ENCODE measurements at regions not wholly inside any gene's neighbourhood (a gene's known extent, or its start where the extent isn't known, plus 50 kb on each side); places are given as distances from the start of the nearest gene placed in this dataset.
"Not testable (repeated sequence)": the region's sequence is repeated elsewhere in the genome, so short reads cannot be mapped to it uniquely, and the experiment has no call there.

DNA sequence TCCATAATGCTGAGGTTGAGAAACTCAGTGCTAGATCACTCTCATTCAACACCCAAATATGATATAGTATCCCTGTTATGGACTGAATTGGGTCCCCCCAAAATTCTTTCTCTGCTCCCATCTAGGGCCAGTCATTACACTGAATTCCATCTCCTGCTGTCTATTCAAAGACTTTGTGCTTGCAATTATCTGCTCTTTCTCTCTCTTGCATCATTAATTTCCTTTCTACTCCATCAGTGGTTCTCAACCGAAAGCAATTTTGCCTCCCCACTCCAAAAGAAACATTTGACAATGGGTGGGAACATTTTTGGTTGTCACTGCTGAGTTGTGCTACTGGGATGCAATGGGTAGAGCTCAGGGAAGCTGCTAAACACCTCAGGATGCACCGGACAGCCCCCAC is 271.5 kb upstream of the CDYL start:
- DNase-seq (ENCODE audit: low spot score), result no peak

DNA sequence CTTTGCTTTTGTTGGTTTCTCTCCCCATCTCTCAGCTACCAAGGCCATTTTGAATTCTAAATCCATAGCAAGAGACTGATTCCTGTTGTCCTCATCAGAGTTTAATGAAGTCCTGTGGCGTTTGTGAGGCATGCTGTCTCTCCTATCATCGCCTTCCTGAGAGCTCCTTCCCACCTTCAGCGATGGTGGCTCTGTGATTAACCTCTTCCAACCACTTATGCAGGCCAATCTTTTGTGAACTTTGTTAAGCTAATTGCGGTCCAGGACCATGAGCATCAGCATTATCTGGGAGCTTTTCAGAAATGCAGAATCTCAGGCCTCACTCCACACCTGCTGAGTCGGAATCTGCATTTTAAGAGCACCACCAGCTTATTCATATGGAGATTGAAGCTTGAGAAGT is 272.5 kb upstream of the CDYL start:
- no peak for DNase-seq (ENCODE audit: low spot score)

DNA sequence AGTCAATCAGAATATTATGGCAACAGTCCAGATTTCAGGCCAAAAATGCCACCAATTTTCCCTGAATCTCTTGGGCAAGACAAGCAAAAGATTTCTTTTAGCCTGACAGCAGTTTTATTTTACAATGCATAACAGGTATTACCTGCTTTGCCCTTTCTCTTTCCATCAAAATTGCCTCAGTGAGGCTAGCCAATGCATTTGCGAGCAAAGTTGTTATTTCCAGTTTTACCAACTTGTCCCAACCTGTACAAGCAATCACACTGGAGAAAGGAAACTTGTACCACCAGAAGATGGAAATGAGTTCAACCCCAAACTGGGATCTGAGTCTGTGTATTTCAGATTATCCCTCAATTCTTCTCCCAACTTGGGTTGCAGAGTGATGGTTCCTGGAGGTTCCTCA is 279.9 kb upstream of the CDYL start:
- no peak for DNase-seq (ENCODE audit: low spot score)

DNA sequence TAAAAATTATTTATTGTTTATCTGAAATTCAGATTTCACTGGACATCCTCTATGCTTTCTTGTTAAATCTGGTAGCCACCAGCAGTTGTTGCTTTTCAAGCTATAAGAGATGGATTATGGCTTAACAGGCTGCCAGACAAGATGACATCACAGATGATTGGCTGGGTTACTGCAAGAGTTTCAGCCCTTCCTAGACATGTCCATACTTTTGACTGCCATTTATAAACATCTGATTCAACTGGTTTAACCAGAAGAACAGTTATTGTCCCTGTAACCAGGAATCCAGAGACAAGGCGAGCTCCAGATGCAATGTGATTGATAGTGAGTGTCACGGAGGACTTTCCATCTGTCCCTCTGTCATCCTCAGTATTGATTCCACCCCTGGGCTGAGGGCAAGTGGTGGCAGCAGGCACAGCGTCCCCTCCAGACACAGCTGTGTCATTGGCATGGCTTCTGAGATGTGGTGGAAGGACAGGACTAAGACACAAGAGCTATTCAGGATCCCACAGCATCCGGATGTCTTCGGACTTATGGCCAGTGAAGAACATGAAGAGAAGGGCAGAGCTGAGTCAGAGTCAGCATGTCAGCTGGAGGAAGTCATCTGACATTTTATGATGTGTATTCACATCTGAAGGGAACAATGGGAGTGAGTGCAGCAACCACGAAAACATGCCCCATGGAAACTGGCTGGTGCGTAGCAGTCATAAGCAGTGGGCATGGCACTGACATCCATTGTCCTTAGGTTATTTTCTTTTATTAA is 284.5 kb upstream of the CDYL start:
- no peak for DNase-seq (ENCODE audit: low spot score)

DNA sequence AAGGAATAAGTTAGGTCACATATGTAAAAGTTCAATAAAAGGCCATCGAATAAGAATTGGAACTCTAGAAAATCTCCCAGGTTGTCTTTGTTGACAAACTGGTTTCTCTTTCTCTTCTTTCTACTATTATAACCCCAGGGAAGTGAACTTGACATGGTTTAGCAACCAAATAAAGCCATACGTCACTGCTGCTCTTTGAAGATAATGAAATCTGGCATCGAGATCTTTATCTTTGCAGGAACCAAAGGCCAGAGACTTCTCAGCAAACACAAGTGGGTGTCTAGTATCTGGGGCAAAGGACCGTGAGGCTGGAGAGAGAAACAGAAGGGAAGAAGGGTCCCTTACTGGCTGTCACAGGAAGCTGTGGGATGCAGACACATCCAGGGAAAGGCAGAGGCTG is 286.7 kb upstream of the CDYL start:
- DNase-seq (ENCODE audit: low spot score), result peak; percentile 24

DNA sequence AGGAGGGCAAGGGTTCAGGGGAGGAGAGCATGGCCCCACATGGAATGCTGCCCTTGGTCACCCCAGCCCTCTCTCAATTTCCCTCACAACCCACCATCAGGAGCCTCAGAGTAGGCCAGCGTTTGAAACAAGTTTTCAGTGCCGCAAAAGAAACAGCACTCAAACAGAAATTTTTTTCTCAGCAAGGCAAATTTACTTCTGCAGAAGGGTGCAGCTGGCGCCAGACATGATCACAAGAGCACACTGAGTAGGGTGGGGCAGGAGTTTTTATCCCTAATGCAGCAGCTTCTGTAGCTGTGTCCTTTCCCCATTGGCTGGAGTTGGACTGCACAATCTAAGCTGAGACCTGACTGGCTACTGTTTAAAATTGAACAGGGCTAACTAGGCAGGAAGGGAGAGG is 287.8 kb upstream of the CDYL start:
- DNase-seq (ENCODE audit: low spot score), result no peak

DNA sequence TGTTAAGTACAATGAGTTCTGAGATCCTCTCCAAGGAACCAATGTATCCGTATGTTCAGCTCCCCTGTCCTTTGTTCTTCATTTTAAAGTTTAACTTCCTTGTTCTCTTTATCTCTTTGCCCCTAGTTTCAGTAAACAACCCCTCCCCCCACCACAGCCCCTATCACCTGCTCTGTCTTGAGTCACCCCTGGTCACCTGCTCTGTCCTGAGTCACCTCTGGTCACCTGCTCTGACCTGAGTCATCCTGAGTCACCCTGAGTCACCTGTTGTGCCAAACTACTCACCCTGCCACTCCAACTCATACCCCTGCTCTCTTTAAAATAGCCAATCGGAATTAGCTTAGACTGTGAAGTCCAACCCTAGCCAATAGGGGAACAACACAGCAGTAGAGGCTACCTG is 288.7 kb upstream of the CDYL start:
- no peak for DNase-seq (ENCODE audit: low spot score)

DNA sequence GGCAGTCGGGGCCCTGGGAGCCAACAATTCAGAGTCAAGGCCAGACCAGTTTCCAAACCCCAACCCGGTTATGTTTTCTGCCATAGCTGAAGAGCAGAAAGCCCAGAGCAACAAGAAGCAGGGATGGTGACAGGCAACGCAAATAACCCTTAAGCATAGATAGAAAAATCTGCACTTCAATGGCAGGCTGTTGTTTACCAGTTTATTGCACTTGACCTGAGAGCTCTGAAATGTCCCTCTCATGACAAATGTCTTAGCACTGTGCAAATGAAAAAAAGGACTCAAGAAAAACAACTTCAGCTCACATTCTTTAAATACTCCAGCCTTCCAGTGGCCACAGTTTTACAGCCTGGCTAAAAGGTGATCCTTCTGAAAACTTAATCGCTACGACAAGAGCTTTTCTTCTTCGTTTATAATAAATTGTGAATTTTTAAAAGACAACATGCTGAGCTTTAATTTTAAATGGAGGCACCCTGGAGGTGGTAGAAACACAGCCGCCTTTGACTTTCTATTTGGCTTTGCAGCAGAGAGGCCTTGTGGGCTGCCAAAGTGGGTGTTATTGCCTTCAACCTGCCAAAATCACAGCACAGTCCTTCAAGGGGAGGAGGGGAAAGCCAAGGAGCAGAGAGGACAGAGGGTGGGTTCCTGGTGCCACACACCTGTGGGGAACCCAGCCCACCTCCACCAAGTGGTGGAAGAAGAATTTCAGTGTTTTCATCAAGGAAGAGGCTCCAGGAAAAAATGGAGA is 289.5 kb upstream of the CDYL start:
- DNase-seq (ENCODE audit: low spot score), result no peak

DNA sequence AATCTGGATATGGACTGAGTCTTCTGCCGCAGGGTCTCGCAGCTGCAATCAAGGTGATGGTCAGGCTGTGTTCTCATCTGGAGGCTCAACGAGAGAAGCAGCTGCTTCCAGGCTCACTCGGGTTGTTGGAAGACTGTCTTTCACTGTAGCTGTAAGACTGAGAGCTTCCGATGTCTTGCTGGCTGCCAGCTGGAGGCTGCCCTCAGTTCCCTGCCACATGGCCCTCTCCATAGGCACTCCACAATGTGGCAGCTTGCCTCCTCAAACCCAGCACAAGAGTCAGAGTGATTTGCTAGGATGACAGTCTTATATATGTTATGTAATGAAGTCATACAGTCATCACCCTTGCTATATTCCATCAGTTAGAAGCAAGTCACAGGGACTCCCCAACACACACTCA is 290.5 kb upstream of the CDYL start:
- no peak for DNase-seq (ENCODE audit: low spot score)

DNA sequence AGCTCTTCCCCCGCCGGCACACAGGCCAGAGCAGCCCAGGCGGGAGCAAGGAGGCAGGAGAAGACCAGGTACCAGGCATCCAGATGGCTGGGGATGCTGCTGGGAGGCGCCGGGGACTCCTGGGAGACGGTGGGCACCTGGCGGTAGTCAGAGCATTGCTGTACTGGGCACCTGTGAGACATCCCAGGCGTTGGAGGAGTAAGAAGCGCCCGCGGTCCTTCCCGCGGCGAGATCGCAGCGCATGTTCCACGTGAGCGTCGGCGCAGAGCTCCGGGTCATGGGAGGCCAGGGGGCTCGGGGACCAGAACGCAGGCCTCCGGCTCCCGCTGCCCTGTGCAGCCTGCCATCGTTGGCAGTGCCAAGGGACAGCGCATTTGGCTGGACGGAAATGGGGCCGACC is 293.7 kb upstream of the CDYL start:
- no peak for DNase-seq (ENCODE audit: low spot score)

DNA sequence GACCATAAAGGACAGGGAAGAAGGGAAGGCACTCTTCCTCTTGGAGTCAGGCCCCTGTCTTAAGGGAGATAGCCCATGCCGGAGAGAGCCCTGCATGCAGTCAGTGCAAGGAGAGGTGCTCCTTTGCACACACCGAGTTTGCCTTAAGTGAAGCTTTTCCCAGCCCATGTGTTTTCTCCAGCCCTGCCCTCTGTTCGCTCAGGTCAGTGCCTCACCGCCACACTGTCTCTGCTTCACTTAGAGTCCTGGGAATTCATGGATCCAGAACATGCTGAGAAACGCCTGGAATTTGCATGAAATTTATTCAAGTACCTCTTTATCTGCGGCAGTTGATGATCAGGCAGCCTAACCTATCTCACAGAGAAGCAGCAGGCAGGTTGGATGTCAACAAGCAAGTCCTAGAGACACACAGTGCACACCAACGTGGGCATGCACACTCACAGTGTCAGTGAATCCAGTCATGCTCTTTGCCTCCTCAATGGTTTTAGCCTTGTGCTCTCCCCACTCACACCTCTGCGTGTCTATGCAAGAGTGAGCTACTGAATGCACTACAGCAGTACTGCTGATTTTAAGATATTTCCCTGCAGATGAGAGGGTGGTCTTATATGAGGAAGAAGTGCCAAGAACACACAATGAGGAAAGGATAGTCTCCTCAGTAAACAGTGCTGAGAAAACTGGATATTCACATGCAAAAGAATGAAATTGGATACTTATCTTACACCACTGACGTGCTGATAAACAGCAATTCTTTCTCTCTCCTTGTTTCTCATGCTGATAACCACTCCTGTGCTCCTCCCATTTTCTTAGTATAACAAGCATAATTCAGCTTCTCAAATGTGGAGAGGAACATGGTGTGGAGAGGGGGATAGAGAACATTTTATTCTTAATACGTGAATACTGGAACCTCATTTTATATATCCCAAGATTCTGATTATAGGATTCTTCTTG is 295.1 kb upstream of the CDYL start:
- no peak for DNase-seq (ENCODE audit: low spot score)

DNA sequence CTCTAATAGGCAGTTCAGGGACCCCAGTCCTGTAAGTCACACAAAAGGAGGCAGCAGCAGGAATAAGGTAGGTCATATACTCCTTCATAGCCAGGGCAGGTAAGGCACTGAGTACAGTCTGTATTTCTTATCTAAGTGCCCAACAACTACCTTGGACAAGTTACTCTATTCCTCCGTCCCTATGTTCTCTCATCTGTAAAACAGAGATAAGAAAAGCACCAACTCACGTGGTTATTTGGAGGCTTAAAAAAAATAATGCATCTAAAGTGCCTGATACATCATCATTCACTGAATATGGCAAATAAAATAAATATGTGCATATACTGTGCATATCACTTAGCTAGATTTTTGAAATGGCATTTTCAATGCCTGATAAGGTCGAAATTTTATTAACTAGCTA is 298.1 kb upstream of the CDYL start:
- no peak for DNase-seq (ENCODE audit: low spot score)

DNA sequence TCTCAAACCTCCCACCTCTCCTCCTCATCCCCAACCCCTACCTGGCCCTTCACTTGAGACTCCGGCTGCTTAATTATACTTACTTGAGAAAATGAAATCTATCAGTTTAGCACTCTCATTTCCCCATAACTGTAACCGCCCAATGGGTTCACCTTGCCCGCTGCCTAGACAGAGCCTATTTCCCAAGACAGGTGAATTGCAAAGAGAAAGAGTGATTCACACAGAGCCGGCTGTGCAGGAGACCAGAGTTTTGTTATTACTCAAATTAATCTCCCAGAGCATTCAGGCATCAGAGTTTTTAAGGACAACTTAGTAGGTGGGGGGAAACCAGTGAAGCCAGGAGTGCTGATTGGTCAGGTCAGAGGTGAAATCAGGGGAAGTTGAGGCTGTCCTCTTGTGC is 301.4 kb upstream of the CDYL start:
- DNase-seq (ENCODE audit: low spot score), result no peak

DNA sequence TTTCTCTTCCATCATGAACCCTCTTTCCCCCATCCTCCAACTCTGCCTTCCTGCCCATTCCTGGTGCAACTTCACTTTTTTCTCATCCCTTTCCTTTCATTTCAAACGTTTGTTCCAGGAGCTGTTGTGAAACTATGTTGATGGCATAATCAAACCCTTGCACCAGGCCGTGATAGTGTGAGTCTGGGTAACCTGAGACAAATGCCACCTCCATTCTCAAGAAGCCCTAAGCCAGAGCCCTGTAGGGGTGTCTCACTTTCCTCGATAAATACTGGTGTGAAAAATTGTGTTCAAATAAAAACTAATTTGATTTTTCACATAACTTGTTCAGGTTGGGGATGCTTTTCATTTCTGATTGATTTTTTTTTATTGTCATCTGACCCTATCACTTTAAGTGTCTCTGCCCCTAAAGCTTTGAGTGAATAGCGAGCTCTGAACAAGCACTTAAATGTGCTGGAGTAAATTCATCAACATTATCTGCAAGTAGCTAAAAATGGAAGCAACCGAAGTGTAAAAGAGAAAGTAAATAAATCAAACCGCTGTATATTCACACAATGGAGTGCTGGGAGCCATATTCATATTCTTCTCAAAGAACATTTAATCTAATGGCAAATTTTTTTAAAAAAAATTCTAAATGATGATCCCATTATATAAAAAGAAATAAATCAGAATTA is 303.1 kb upstream of the CDYL start:
- no peak for DNase-seq (ENCODE audit: low spot score)

DNA sequence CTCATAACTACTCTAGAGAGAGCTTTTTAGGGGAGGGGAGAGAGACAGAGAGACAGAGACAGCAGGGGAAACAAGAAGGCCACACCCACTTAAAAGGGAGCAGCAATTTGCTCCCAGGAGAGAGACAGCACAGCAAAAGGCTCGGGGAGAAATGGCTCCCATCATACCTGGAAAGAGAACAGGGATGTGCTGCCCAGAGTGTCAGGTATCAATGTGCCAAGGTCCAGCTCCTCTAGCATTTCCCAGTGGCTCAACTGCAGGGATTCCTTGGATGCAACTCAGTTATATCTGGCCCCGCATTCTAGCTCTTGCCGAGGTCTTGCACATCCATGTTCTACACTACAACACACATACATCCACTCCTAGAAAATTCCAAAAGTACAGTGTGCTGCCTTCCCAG is 304.0 kb upstream of the CDYL start:
- DNase-seq (ENCODE audit: low spot score), result no peak

DNA sequence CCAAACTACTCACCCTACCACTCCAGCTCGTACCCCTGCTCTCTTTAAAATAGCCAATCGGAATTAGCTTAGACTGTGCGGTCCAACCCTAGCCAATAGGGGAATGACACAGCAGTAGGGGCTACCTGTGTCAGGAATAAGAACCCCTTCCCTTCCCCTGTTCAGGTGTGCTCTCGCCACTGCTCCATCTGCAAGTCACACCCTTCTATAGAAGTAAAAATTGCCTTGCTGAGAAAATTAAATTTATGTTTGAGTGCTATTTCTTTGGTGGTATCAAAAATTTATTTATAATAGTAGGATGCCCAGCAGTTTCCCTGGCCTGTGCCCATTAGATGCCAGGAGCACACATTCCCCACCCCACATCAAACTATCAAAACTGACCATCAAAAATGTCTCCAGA is 304.7 kb upstream of the CDYL start:
- not testable (repeated sequence) for DNase-seq (ENCODE audit: low spot score)

DNA sequence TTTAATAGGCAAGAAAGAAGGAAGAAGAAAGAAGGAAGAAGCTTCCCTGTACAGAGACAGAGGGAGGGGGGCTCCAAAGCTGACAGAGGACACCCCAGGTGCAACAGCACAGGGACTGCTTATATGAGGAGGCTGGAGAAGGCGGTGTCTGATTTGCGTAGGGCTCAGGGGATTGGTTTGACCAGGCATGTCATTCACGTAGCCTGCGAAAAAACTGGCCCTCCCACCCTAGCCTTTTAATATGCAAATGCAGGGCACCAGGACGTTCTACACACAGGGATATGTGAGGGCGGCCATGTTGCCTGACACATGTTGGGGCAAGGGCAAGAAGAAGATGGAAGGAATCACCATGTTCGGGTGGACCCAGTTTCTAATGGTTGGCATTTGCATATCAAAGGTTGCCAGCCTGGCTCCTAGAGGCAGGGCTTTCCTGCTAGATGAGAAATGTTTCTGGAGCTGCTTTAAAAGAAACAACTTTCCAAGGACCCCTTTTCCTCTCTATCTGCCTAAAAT is 305.4 kb upstream of the CDYL start:
- DNase-seq (ENCODE audit: low spot score), result no peak

DNA sequence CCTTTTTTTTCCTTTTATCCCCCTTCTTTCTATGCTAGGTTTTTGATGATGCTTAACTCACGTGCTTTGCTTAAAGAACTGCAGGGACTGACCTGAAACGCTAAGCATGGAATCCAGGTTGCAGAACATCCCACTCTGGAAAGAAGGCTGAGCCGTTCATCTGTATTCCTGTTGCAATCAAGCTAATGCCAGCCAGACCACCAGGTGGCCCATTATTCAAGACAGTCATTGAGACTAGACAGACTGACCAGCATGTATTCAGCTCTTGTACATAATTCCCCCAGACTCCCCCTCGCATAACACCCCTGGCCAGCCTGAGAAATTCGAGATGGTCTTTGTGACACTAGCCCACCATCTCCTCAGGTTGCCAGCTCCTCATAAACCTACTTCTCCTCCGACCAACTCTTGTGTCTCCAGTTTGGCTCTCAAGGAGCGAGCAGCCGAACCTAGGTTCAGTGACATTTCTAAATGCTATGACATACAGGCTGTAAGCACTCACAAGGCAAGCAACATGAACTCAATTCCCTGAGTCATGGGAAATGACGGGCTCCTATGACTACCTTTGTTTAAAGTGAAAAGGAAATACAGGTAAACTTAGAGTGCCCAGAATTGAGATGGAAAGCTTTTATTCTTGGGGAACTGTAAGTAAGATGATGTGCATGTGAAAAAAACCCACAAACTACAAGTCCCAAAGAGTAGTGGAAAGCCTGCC is 309.3 kb upstream of the CDYL start:
- DNase-seq (ENCODE audit: low spot score), result no peak

DNA sequence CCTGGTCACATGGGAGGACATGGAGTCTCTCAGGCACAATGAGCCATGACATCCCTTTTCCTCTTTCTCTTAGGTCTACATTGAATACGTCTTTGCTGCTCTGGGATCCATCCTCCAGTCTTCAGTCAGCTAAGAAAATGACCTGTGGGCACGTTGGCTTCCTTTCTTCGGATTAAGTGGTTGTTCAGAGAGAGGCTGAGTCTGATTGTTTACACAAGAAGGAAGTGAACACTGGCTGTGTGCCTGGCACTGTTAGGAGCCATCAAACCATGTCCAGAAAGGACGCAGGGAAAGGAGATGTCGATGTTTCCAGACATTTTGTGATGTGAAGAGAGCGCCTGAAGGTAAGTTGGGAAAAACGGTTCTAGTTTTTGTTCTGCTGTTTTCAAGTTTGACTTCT is 309.9 kb upstream of the CDYL start:
- no peak for DNase-seq (ENCODE audit: low spot score)

DNA sequence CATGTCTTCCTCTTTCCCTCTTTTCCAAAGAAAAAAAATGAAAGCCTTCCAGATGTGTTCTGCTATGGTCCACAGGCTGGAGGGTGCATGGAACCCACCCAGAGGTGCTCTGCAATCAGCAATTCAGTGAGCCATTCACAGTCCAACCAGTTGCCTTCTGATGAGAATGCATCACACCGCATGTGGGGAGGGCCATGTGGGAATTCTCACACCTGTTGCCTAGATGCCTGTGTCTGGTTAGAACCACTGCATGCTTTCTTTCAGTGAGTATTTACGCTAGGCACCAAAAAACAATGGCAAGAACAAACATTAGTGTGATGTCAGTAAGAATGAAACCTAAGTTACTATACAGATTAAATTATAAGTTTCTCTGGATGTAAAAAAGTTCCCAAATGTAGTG is 311.6 kb upstream of the CDYL start:
- no peak for DNase-seq (ENCODE audit: low spot score)

DNA sequence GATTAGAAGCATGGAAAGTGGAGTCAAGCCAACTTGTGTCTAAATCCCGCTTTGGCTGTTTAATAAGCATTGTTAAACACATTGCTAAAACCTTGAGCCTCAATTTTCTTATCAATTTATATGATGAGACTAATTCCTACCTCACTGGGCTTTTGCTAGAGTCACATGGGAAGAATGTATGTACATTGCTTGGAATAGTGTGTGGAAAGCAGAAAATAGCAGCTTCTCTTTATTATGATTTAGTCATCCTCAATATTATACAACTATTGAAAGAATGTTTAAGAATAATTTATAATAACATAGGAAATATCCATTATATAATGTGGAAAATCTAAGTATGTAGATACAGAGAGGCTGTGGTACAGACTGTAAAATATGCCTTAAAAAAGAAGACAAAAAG is 313.0 kb upstream of the CDYL start:
- DNase-seq (ENCODE audit: low spot score), result no peak

All from SK-N-DZ (cell line).